HG03280 (cell line): ENCODE measurements at regions not wholly inside any gene's neighbourhood (a gene's known extent, or its start where the extent isn't known, plus 50 kb on each side); places are given as distances from the start of the nearest gene placed in this dataset.
A peak's percentile ranks its signal among the peaks of the same experiment; 100 is the strongest.
"Not testable (repeated sequence)": the region's sequence is repeated elsewhere in the genome, so short reads cannot be mapped to it uniquely, and the experiment has no call there.

Experiments used
- ATAC-seq: cut with Tn5 transposase; IDR thresholded peaks from one replicate; pipeline ENCODE4 v1.9.1; 2021; ENCODE audit warnings: mild to moderate bottlenecking, moderate library complexity; ENCODE audit not compliant: unreplicated experiment

DNA sequence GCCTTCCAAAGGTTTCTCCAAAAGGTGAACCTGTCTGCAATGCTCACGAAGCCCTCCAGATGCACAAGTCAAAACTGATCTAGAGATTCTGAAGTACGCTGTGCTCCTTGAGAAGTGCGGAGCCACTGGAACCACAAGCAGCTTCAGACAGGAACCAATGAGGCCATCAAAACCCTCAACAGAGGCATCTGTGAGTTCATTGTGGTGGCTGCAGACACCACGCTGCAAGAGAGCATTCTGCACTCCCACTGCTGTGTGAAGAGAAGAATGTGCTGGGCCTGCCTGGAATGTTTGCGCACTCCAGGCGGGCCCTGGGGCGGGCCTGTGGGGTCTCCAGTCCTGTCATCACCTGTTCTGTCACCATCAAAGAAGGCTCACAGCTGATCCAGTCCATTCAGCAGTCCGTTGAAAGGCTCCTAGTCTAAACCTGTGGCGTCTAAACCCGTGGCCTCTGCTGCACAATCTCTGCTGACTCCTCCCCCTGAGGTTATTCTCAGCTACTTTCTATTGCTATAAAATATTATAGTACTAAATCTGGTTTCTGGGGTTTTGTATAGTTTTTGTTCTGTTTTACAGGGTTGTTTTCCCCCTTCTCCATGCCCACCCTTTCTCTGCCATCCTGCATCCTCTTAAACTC is 111.6 kb downstream of the PPIAL4A start:
- ATAC-seq, result not testable (repeated sequence)

DNA sequence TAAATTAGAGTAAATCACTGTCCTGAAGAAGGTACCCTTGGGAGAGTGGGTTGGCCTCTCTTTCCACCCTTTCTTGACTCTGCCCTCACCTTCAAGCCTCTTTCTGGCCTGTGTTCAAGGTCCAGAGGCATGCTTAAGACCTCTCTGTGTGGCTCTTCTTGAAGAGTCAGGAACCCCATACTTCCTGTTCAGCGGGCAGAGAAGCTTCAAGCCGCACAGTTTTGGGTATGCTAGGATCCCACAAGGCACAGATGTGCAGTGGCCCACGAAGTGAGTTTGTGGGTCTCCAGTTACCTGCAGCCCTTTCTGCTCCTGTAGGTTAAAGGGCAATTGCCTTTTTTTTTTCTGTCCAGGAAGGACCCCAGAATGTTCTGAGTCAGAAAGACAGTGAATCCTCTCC is 113.7 kb downstream of the PPIAL4A start:
- ATAC-seq, result not testable (repeated sequence)

DNA sequence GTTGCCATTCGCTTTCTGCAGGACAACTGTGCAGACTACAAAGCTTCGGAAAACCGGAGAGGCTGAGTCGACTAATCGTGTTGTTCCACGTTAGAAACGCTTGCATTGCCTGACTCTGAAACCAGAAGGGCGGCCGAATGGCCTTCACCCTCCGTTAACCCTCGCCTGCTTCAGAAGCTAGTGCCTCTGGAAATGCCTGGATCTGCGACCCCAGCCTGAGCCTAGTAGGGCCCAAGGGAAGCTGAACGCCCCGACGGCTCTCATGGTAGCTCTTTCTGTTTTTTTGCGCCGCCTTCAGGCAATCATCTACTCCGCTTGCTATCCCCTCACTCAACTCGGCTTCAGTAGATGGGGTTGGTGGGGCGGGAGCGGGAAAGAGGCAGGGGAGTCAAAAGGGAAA is 117.3 kb downstream of the PPIAL4A start:
- ATAC-seq, result not testable (repeated sequence)

DNA sequence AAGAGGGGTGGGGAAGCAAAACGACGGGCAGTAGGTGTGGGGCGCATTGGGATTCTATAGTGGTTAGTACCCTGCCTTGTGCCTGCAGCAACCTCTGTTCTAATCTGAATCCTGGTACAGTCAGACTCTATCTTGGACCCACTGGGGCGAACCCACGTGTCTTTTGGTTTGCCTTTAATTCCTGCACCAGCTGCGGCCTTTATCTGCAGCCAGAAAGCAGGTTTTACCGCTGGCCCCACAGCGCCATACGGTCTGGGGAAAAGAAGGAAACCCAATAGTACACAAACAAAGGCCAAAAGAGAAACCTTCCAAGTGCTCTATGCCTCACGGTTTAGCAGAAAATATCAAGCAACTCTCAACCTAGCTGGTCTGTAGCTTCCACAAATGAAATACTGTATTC is 118.2 kb downstream of the PPIAL4A start:
- not testable (repeated sequence) for ATAC-seq

DNA sequence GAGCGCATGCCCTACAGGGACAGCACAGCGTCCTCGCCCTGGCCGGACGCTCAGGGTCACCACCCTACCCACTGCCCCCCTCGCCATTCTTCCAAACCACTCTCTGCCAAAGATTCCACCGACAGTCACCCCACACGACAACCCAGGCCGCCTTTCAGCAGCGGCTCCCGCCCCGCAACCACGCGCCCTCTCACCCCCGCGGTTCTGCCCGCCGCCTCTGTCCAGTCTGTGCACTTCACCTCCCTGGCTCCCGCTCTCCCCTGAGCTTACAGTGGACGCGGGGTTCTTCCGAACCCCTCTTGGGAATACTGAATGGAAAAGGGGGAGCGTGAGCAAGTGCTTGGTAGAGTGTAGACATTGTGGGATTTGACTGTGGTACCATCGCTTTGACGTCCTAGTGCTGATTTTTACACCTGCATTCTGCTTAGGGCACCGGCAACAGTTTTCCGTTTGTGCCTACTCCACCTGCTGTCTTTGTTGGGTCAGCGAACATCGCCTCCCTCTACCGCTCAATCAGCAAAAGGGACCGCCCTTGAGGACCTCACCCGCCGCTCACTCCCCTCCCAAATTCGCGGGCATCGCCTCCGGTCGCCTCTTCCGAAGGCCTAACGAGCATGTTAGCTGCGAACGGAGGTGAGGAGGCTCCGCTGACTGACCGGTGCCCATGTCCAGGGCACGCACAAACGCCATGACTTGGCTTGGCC is 119.1 kb downstream of the PPIAL4A start:
- ATAC-seq, result not testable (repeated sequence)

DNA sequence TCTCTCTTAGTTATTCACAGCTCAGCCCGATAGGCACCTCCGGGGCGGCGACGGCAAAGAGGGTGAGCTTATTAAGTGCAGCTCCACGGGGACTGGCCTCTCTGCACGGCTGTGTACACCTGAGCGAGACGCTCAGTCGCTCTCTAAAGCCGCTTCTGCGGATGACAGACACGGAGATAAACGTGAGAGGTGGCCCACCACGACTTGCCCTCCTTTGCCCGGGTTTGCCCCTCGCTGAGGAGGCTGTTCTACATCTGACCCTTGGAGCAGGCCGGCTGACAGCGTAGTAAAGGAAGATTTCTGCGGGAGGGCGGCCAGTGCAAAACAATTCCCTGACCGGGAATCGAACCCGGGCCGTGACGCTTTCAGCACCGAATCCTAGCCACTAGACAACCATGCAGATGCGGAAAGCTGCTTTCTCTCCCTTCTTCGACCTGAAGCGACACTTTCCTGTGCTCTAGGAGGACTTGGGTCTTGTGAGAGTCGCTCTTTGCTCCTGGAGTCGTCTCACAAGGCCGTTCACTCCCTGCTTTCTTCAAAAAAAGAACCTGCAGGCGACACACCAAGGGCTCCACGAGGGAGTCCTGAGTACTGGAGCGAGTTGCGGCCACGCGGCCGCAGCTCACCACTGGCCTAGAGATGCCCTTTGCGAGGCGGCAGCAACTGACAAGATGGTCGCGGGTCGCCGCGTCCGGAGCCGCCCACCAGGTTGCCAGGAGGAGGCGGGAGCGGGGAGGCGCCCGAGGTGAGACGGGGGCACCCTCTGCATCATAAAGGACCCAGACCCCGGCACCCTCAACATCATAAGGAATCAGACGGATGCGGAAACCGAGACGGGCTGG is 119.9 kb downstream of the PPIAL4A start:
- not testable (repeated sequence) for ATAC-seq

DNA sequence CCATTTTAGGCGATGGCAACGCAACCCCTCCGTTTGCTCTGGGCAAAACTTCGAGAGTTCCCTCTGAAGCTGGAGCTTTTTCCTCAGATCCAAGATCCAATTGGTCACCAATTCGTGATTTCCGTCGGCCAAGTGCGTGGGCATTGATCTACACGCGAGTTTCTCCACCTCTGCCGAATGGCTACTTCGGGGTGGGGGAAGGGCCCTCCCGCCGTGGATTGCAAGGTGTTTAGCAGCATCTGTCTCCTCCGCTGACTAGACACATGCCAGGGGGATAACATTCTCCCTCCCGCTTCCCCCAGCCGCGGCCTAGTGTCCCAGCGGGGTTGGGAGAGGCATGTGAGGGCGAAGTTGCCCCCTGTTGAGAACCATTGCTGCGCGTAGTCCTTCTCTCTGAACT is 120.6 kb downstream of the PPIAL4A start:
- not testable (repeated sequence) for ATAC-seq

DNA sequence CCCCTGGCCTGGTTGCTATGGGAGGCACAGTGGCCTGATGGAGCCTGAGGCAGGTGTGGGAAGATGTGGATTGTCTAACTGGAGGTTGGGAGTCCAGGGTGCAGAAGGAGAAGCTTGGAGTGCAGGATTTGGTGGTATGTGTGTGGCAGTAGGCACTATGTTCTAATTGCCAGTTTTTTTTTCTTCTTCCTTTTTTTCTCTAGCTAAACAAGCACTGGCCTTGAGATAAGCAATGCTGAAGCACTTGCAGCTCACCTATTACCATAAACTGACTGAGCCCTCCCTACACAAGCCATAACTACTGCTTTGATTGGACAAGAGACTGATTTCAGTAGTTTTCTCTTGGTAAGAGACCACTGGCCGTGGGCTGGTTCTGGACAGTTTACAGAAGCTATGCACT is 123.6 kb downstream of the PPIAL4A start:
- ATAC-seq, result not testable (repeated sequence)

DNA sequence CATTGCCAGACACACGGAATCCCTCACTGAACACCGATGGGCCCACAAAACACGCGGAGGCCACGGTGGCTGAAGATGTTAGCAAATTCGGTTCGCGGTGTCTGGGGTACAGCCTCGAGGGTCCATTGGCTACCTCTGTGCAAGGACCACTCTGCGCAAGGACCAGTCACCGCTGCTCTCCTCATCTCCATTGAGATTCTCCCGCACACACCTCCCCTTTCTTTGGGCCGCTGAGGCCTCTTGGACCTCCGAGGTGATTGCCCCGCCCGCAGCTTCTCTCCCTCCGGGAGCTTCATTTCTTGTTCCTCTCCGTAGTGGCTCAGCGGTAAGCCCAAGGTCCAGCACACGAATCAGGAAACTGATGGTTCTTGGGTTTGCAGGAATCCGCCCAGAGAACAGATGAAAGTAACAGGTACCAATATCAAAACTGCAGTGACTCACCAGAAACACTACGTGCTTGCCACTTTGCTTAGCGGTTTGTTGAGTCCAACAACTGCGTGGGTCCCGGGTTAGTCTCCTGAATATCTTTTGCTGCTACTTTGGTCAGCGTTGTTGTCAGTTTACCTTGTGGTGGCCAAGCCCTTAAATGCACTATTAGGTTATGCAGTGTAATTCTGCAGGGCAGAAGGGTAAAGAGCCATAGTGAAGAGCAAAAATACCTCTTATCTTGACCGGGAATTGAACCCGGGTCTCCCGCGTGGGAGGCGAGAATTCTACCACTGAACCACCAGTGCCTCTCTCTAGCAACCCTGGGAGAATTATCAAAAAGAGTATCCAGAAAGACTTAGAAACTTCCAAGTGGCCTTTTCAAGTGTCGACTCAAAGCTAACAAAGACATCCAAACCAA is 126.8 kb downstream of the PPIAL4A start:
- ATAC-seq, result not testable (repeated sequence)

DNA sequence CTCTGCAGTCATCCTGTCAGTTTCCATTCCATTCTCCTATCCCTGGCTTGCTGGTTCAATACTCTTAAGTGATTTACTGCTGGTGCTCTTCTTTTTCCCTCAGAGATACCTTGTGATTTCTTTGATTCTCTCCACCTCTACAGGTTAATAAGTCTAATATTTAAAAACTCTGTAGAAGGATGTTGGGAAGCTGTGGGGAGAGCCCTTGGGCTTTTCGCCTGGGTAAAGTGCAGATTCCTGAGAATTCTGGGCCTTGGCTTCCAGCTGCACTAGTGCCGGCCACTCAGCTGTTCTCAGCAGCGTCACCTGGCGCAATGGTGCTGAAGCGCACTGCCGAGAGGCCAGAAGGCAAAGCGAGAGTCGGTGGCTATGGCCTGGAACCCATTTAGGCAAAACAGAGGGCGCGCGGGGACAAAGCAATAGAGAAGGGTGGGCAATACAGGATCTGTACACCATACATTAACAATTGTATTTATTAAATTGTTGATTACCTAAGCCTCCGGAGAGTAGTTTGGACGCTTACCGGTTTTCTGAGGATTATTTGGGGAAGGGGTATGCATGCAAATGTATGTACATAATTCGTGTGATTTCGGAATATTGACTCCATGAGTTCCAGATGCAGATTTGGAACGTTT is 130.3 kb downstream of the PPIAL4A start:
- ATAC-seq, result peak; percentile 55

DNA sequence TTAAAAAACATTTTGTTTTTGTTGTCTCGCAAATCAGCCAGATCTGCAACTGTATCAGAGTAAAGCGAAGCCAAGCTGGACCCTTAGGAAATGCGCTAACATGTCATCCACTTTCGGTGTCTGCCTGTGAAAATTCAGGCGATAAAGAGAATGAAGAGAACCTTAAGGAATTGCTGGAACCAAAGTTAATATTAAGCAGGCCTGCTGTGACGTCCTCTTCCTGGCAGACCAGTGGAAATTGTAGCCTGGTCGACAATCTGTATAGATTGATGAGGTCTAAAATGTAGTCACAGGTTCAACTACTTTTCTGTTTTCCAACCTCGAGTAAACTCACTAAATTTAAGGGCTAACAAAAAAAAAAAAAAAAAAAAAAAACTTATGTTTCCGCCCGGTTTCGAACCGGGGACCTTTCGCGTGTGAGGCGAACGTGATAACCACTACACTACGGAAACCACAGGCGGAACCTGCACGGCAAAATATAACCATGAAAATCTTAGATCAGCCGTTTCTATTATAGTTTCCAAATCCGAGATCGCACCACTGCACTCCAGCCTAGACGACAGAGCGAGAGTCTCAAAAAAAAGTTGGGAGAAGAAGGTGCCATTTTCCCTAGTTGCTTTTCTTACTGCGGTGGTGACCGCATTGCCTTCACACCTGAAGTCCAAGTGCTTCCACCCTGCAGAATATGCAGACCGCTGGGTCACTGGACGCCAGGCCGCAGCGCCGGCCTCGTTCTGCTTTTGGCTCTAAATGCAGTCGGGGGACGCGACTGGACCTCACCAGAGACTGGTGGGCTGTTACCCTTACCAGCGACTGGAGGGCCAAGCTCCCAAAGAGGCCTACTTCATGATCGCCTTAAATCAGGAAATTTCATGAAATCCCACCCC is 131.0 kb downstream of the PPIAL4A start:
- ATAC-seq, result not testable (repeated sequence)

DNA sequence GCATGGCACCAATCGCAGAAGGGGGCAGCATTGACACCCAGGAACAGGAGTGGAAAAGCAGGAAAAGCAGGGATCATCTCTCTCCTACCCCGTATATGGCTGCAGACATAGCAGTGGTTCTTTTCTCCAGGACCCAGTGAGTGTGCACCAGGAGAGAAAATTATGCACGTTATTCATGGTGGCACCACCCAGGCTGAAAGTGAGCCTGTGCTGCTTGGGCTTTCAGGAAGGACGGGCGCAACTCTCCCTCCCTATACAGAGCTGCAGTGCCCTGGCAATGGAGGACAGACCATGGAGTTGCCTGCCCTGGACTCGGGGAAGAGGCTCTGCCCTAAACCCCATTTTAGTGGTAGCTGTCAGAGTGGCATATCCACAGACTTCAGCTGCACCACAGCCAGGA is 132.1 kb downstream of the PPIAL4A start:
- ATAC-seq, result not testable (repeated sequence)

DNA sequence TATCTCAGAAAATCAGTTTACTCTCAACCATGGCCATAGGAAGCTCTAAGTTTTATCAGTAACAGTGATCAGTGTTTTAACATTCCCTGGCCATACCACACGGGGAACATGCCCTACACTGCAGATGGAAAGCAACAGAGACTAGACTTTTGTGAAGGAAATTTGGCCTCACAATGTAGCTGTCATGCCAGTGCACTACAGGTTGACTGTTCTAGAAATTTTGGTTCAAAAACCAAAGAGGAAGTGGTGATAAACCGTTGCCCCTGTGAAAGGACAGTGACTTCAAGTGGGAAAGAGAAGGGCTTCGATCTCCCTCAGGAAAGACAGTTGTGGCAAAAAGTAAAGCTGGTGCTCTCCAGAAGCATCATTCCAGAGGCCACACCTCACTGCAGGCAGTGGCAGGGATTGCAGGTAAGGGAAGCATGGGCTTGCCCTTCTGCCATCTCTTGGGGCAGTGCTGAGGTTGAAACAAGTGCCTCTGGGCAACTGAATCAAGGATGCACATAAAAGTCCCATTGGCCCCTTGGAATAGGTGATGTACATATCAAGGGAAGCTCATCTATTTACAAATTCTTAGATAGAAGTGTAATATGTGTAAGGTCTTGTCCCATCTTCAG is 143.4 kb downstream of the PPIAL4A start:
- not testable (repeated sequence) for ATAC-seq

DNA sequence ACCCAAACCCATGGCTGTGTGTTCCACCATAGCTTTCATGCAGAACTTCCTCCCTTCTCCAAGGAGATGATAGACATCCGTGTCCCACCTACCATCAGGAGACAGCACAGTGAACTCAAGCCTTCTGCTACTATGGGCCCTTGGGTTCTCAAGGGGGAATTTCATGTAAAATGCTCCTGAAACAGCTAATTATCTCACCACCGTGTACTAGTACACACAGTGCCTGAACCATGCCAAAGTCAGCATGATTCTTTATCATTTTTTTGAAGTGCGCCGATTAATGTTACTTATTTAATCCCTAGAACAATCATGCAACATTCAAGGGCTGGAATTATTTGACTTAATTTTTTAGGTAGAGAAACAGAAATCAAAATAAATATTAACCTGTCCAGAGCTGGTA is 147.2 kb downstream of the PPIAL4A start:
- ATAC-seq, result not testable (repeated sequence)

DNA sequence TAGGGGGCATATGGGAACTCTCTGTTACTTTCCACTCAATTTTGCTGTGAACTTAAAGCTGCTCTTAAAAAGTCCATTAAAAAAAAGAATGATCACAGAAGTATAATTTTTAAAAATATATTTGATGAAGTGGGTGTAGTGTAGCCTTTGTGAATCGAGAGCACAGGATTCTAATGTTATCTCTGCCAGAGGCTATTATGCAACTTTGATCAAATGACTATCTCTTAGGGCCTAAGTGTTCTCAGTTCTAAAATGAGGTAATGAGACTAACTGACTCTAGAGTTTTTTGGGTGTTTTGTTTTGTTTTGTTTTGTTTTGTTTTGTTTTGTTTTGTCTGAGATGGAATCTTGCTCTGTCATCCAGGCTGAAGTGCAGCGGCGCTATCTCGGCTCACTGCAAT is 143.2 kb downstream of the FAM72B start:
- ATAC-seq, result not testable (repeated sequence)

DNA sequence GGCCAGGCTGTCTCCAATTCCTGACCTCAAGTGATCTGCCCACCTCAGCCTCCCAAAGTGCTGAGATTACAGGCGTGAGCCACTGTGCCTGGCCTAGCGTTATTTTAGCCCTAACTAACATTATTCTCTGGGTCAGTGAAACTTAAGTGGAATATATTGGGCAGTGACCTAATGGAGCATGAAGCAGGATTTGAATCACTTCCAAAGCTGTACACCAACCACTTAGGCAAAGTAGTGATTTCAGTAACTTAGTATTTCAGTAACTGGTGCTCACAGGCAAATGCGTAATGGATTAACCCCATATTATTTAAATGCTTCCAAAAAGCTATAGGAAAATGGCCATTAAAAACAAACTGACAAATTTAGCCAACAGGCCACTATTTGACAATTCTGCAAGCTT is 142.6 kb downstream of the FAM72B start:
- ATAC-seq, result not testable (repeated sequence)

DNA sequence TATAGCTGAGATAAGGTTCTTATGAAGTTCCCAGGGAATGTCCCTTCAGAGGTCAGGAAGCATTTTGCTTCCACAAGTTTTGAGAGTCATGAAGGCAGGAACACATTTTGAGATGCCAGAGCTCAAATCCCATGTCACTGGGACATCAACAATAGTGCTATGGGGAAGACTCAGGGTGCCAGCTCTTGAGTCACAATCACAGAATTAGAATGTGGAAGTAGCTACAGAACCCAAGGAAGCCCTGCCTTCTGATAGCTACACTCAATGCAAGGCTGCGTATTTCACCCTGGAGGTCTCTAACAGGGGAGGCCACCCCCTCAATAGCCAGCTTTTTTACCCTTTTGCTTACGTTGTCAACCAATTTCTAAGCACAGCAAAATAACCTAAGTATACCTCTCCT is 141.3 kb downstream of the FAM72B start:
- ATAC-seq, result not testable (repeated sequence)

DNA sequence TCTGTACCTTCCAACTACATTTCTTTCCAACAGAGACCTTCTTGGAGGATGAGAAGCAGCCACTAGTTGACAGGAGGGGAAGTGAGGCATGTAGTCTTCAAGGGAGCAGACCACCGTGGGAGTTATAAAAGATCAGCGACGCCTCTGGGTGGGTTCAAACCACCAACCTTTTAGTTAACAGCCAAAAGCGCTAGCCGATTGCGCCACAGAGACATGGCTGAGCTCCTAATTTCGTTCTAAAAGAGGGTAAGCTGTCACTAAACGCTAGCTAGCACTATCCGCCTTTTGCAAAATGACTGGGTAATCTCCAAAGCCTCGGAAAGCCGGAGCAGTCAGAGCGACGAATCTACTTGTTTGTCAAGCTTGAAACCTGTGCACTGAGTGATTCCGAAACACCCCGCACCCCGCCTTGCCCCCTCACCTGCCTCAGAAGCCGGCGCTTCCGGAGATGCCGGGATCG is 135.8 kb downstream of the FAM72B start:
- ATAC-seq, result not testable (repeated sequence)
